ENCODE measurements at regions not wholly inside any gene's neighbourhood (a gene's known extent, or its start where the extent isn't known, plus 50 kb on each side); places are given as distances from the start of the nearest gene placed in this dataset.

GRCh38 chr17:5785867-5786509, 201.7 kb upstream of the NLRP1 start:
- no peaks in the 10 kb centered on the region for H3K9me3 ChIP-seq (ENCODE audit: low read depth, low read length)
- no peak overlapping the region for H3K4me3 ChIP-seq (ENCODE audit: insufficient read depth, low read length)
- H3K27me3 ChIP-seq (ENCODE audit: insufficient read depth, low read length), result peaks cover 7% of the 10 kb centered on the region
- no peak for DNase-seq (ENCODE audit: insufficient read length, low spot score, missing footprints)
- no peaks in the 10 kb centered on the region for H4K20me1 ChIP-seq (ENCODE audit: insufficient read depth, low read length)
- TF ChIP-seq, protein P1, sequence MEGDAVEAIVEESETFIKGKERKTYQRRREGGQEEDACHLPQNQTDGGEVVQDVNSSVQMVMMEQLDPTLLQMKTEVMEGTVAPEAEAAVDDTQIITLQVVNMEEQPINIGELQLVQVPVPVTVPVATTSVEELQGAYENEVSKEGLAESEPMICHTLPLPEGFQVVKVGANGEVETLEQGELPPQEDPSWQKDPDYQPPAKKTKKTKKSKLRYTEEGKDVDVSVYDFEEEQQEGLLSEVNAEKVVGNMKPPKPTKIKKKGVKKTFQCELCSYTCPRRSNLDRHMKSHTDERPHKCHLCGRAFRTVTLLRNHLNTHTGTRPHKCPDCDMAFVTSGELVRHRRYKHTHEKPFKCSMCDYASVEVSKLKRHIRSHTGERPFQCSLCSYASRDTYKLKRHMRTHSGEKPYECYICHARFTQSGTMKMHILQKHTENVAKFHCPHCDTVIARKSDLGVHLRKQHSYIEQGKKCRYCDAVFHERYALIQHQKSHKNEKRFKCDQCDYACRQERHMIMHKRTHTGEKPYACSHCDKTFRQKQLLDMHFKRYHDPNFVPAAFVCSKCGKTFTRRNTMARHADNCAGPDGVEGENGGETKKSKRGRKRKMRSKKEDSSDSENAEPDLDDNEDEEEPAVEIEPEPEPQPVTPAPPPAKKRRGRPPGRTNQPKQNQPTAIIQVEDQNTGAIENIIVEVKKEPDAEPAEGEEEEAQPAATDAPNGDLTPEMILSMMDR (IDR thresholded peaks at IDR 0.05; ENCODE audit: extremely low read depth, low read depth, low read length), result peak; percentile 37
- H3K36me3 ChIP-seq (ENCODE audit: insufficient read depth, low read length), result no peaks in the 10 kb centered on the region
- H3K4me1 ChIP-seq (ENCODE audit: insufficient read depth, low read length), result peaks cover 31% of the 10 kb centered on the region
- peak overlapping the region; percentile 33 for H3K4me2 ChIP-seq (ENCODE audit: insufficient read depth, low read length)
- peak overlapping the region; percentile 83 for H3K27ac ChIP-seq (ENCODE audit: low read depth, low read length)
- no peaks in the 10 kb centered on the region for H3K79me2 ChIP-seq (ENCODE audit: insufficient read depth, low read length)
- H2AFZ ChIP-seq (ENCODE audit: low read length), result no peak overlapping the region

- no peak overlapping the region for H3K4me2 ChIP-seq (ENCODE audit: insufficient read depth, low read length)
Measured at GRCh38 chr17:5786510-5786875, 202.2 kb upstream of the NLRP1 start.

GRCh38 chr17:5788266-5788900, 204.1 kb upstream of the NLRP1 start:
- no peak overlapping the region for H3K27ac ChIP-seq (ENCODE audit: low read depth, low read length)
- H3K4me1 ChIP-seq (ENCODE audit: insufficient read depth, low read length), result peaks cover 31% of the 10 kb centered on the region
- no peak overlapping the region for H2AFZ ChIP-seq (ENCODE audit: low read length)
- H3K27me3 ChIP-seq (ENCODE audit: insufficient read depth, low read length), result peaks cover 7% of the 10 kb centered on the region
- no peaks in the 10 kb centered on the region for H4K20me1 ChIP-seq (ENCODE audit: insufficient read depth, low read length)
- H3K79me2 ChIP-seq (ENCODE audit: insufficient read depth, low read length), result no peaks in the 10 kb centered on the region
- peak; percentile 87 for DNase-seq (ENCODE audit: insufficient read length, low spot score, missing footprints)
- H3K9me3 ChIP-seq (ENCODE audit: low read depth, low read length), result peaks cover 4% of the 10 kb centered on the region
- H3K4me3 ChIP-seq (ENCODE audit: insufficient read depth, low read length), result no peak overlapping the region
- TF ChIP-seq, protein P1 (IDR thresholded peaks at IDR 0.05; ENCODE audit: extremely low read depth, low read depth, low read length), result no peak
- no peak overlapping the region for H3K4me2 ChIP-seq (ENCODE audit: insufficient read depth, low read length)
- H3K36me3 ChIP-seq (ENCODE audit: insufficient read depth, low read length), result no peaks in the 10 kb centered on the region

More at GRCh38 chr17:5786510-5786875, 202.2 kb upstream of the NLRP1 start:
- Histone ChIP-seq H3K4me3 (ENCODE audit: insufficient read depth, low read length) (no peak overlapping the region), H3K27ac (ENCODE audit: low read depth, low read length) (peak overlapping the region; percentile 22), H4K20me1 (ENCODE audit: insufficient read depth, low read length) (no peaks in the 10 kb centered on the region), H3K4me1 (ENCODE audit: insufficient read depth, low read length) (peaks cover 31% of the 10 kb centered on the region), H3K27me3 (ENCODE audit: insufficient read depth, low read length) (peaks cover 7% of the 10 kb centered on the region), H2AFZ (ENCODE audit: low read length) (no peak overlapping the region), H3K79me2 (ENCODE audit: insufficient read depth, low read length) (no peaks in the 10 kb centered on the region), H3K9me3 (ENCODE audit: low read depth, low read length) (no peaks in the 10 kb centered on the region), H3K36me3 (ENCODE audit: insufficient read depth, low read length) (no peaks in the 10 kb centered on the region)
- TF ChIP-seq, protein P1 (IDR thresholded peaks at IDR 0.05; ENCODE audit: extremely low read depth, low read depth, low read length), result no peak
- DNase-seq (ENCODE audit: insufficient read length, low spot score, missing footprints), result no peak

- no peak overlapping the region for H2AFZ ChIP-seq (ENCODE audit: low read length)
- no peak overlapping the region for H3K27ac ChIP-seq (ENCODE audit: low read depth, low read length)
- H3K36me3 ChIP-seq (ENCODE audit: insufficient read depth, low read length), result no peaks in the 10 kb centered on the region
- no peak overlapping the region for H3K4me3 ChIP-seq (ENCODE audit: insufficient read depth, low read length)
- TF ChIP-seq, protein P1 (IDR thresholded peaks at IDR 0.05; ENCODE audit: extremely low read depth, low read depth, low read length), result no peak
- no peak for DNase-seq (ENCODE audit: insufficient read length, low spot score, missing footprints)
- H3K27me3 ChIP-seq (ENCODE audit: insufficient read depth, low read length), result peaks cover 7% of the 10 kb centered on the region
- peaks cover 4% of the 10 kb centered on the region for H3K9me3 ChIP-seq (ENCODE audit: low read depth, low read length)
- peaks cover 31% of the 10 kb centered on the region for H3K4me1 ChIP-seq (ENCODE audit: insufficient read depth, low read length)
- H4K20me1 ChIP-seq (ENCODE audit: insufficient read depth, low read length), result no peaks in the 10 kb centered on the region
- no peak overlapping the region for H3K4me2 ChIP-seq (ENCODE audit: insufficient read depth, low read length)
- H3K79me2 ChIP-seq (ENCODE audit: insufficient read depth, low read length), result no peaks in the 10 kb centered on the region
Measured at GRCh38 chr17:5789528-5789927, 205.2 kb upstream of the NLRP1 start.

Measured in osteoblast (primary cell).